Heart right ventricle (tissue), 16 donors: ENCODE measurements at regions not wholly inside any gene's neighbourhood (a gene's known extent, or its start where the extent isn't known, plus 50 kb on each side); places are given as distances from the start of the nearest gene placed in this dataset.

Experiments used
- ATAC-seq, 8 donors: fragments of 200-7000 bp; cut with Tn5 transposase; one replicate each; pipeline ENCODE4 v1.9.1; 2020; ENCODE audit warnings: mild to moderate bottlenecking in 8 of 8, moderate library complexity in 8 of 8, moderate number of reproducible peaks in 1 of 8
- DNase-seq, 2 donors: peaks; one replicate each; pipeline ENCODE4 v3.0.0-alpha.2; 2020
- H3K27ac ChIP-seq, 10 donors: fragments of 200-600 bp; sonication (generic) in 2 of 10; one replicate each; pipeline versions ENCODE4 v1.5.0 to v1.8.0; 2020 to 2022; ENCODE audit warnings: mild to moderate bottlenecking in 3 of 10
- H3K27me3 ChIP-seq, 7 donors: fragments of 200-600 bp; one replicate each; pipeline ENCODE4 v1.8.0; 2021 to 2022; ENCODE audit warnings: mild to moderate bottlenecking in 2 of 7
- H3K36me3 ChIP-seq, 9 donors: fragments of 200-600 bp; sonication (generic) in 1 of 9; one replicate each; pipeline versions ENCODE4 v1.5.0 to v1.8.0; 2020 to 2022; ENCODE audit warnings: mild to moderate bottlenecking in 2 of 9
- H3K4me1 ChIP-seq, 9 donors: fragments of 200-600 bp; sonication (generic) in 1 of 9; one replicate each; pipeline versions ENCODE4 v1.5.0 to v1.8.0; 2020 to 2022; ENCODE audit warnings: mild to moderate bottlenecking in 4 of 9
- H3K4me3 ChIP-seq, 10 donors: fragments of 200-600 bp; sonication (generic) in 2 of 10; one replicate each; pipeline versions ENCODE4 v1.5.0 to v1.8.0; 2020 to 2022; ENCODE audit warnings: mild to moderate bottlenecking in 7 of 10, moderate library complexity in 2 of 10
- H3K9me3 ChIP-seq, 11 donors: fragments of 200-600 bp in 10 of 11; sonication (generic) in 2 of 11; one replicate each; pipeline versions ENCODE4 v1.5.0 to v1.8.0; 2013 to 2022; ENCODE audit warnings: mild to moderate bottlenecking in 2 of 11, control low read depth in 1 of 11, moderate library complexity in 1 of 11
- CTCF ChIP-seq, 9 donors: fragments of 200-600 bp; sonication (generic) in 2 of 9; IDR thresholded peaks; one replicate each; pipeline versions ENCODE4 v1.5.0 to v1.8.0; 2021 to 2022; ENCODE audit warnings: antibody characterized with exemption in 9 of 9, mild to moderate bottlenecking in 5 of 9, moderate library complexity in 1 of 9
- WGBS, 2 donors: extraction: QIAGEN DNeasy Blood & Tissue Kit; methylation state at CpG; one replicate each; pipeline ENCODE4 v1.1.7; 2013; ENCODE audit warnings: inconsistent platforms in 1 of 2; 5-methylcytosine and 5-hydroxymethylcytosine counted together
- intact Hi-C, 10 donors: fragments of 100-400 bp; cut with DNase I; formaldehyde crosslinking; loops; one replicate each; pipeline versions ENCODE4 v1.11.1 to v1.14.2; 2022
- donor health status: Arrhythmogenic right ventricular cardiomyopathy.
- donor health status: ischemic (EF 13 %, LVEDD 7.1; RV severe dilation, severe dysfunction).
- donor health status: healthy with polysubstance abuse.
- donor health status: DM: no; HTN: yes; CAD: no.
- donor health status: DM: no; HTN: no; CAD: no.
- donor health status: ischemic (EF 25% LVEDD 6.9; RV normal size, moderate dysfunction).
- donor health status: ischemic (EF 25% LVEDD 5.7; RV mildly dilated, moderate dysfunction).
- donor health status: healthy.
- donor health status: DM: yes; HTN: yes; CAD: no.
- donor health status: Ischemic cardiomyopathy.
- donor health status: ischemic (EF 35%, LVEDD 5.7; RV mildly dilated, moderate dysfunction).
- donor health status: nonischemic (EF 11% LVEDD 7.7; RV severe dilation, severe dysfunction).
- donor health status: DM: yes; HTN: yes; CAD: no.
- donor health status: PGD.
- donor health status: ischemic (EF 29% LVEDD 5.4; RV normal size, mild dysfunction).
- donor health status: nonischemic (EF 23%, LVEDD 6.1; RV moderate dilation, normal function).

- no peak overlapping the region for H3K4me3 ChIP-seq
- TF ChIP-seq CTCF (IDR thresholded peaks at IDR 0.05) = no peak
- 74 to 76% methylated on average over 11 of the region's 11 CpGs for WGBS, 2 donors
- no peaks in the 10 kb centered on the region for H3K36me3 ChIP-seq
- no peak overlapping the region for H3K27ac ChIP-seq
- no peaks in the 10 kb centered on the region for H3K4me1 ChIP-seq
- H3K27me3 ChIP-seq = no peaks in the 10 kb centered on the region
- peaks cover 0 to 67% (median 5%) of the 10 kb centered on the region in 11 donors for H3K9me3 ChIP-seq
- ATAC-seq (no peak), DNase-seq (no peak)
- intact Hi-C loops = no loop called here
Observed at GRCh38 chr5:110134963-110135935, 445.5 kb downstream of the MAN2A1 start.

- WGBS, 2 donors = 60 to 68% methylated on average over 5 of the region's 5 CpGs
- H3K27ac ChIP-seq = no peak overlapping the region
- H3K36me3 ChIP-seq = no peaks in the 10 kb centered on the region
- no peak overlapping the region for H3K4me3 ChIP-seq
- intact Hi-C loops = no loop called here
- no peak for TF ChIP-seq CTCF (IDR thresholded peaks at IDR 0.05)
- H3K9me3 ChIP-seq = no peaks in the 10 kb centered on the region
- ATAC-seq (no peak), DNase-seq (no peak)
- H3K27me3 ChIP-seq = peaks cover 0 to 9% (median 0%) of the 10 kb centered on the region in 7 donors
- H3K4me1 ChIP-seq = no peaks in the 10 kb centered on the region
Observed at GRCh38 chr5:110150199-110150598, 460.5 kb downstream of the MAN2A1 start.

- TF ChIP-seq CTCF (IDR thresholded peaks at IDR 0.05) = no peak
- ATAC-seq (no peak), DNase-seq (no peak)
- H3K4me1 ChIP-seq = no peaks in the 10 kb centered on the region
- no peaks in the 10 kb centered on the region for H3K27me3 ChIP-seq
- H3K27ac ChIP-seq = no peak overlapping the region
- WGBS, 2 donors = 80% methylated on average over 1 of the region's 1 CpG
- H3K36me3 ChIP-seq = no peaks in the 10 kb centered on the region
- intact Hi-C loops = no loop called here
- no peak overlapping the region for H3K4me3 ChIP-seq
- H3K9me3 ChIP-seq = no peaks in the 10 kb centered on the region
Observed at GRCh38 chr5:110159202-110159601, 469.5 kb downstream of the MAN2A1 start.

- WGBS, 2 donors = 72 to 73% methylated on average over 2 of the region's 2 CpGs
- ATAC-seq = no peak
Observed at GRCh38 chr5:110161162-110161561, 471.4 kb downstream of the MAN2A1 start.

More at GRCh38 chr5:110161162-110161561, 471.4 kb downstream of the MAN2A1 start:
- no peaks in the 10 kb centered on the region for H3K36me3 ChIP-seq
- intact Hi-C loops = no loop called here
- no peak overlapping the region for H3K4me3 ChIP-seq
- no peak for TF ChIP-seq CTCF (IDR thresholded peaks at IDR 0.05)
- no peaks in the 10 kb centered on the region for H3K27me3 ChIP-seq
- no peak overlapping the region for H3K27ac ChIP-seq
- DNase-seq = no peak
- H3K4me1 ChIP-seq = no peaks in the 10 kb centered on the region
- no peaks in the 10 kb centered on the region for H3K9me3 ChIP-seq
